ENCODE measurements at regions not wholly inside any gene's neighbourhood (a gene's known extent, or its start where the extent isn't known, plus 50 kb on each side); places are given as distances from the start of the nearest gene placed in this dataset.

DNA sequence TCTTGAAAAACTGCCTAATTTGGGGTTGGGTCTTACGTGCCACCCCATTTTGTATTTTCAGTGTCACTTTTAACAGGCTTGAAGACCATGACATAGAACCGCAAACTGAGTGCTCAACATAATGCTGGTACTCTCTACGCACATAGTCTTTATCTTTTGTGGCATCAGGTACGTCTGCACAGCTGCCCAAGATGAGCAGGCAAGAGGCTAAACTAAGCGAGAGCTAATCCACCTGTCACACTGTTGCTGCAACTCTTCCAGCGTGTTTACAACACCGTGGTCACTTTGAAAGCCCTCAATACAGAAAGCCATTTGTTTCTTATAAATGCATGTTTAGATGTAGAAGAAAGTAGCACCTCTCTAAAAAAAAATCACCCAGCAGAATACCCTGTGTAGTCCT, 270.0 kb upstream of the TCF4 start:
- TF ChIP-seq ZNF274 (IDR thresholded peaks at IDR 0.05; ENCODE audit: low read depth, low read length) (no peak), YY1 (IDR thresholded peaks at IDR 0.05; ENCODE audit: insufficient read depth, insufficient read length) (no peak)
